Fibroblast of lung (primary cell): ENCODE measurements at regions not wholly inside any gene's neighbourhood (a gene's known extent, or its start where the extent isn't known, plus 50 kb on each side); places are given as distances from the start of the nearest gene placed in this dataset.

Experiments
- DNase-seq, 2 donors: peaks; one replicate each; pipeline versions ENCODE4 v3.0.0 to v3.0.0-alpha.2; 2010; ENCODE audit warnings: low read depth in 2 of 2
- H2AFZ ChIP-seq: 2 replicates; pipeline ENCODE4 v1.5.1; 2012; ENCODE audit warnings: low read length, control low read depth, inconsistent platforms
- H3K27ac ChIP-seq: 2 replicates; pipeline ENCODE4 v1.5.1; 2011; ENCODE audit warnings: low read length, control low read depth; ENCODE audit not compliant: insufficient read depth
- H3K27me3 ChIP-seq: 2 replicates; pipeline ENCODE4 v1.5.1; 2011; ENCODE audit warnings: mild to moderate bottlenecking, low read length; ENCODE audit not compliant: control insufficient read depth, insufficient read depth
- H3K36me3 ChIP-seq: 2 replicates; pipeline ENCODE4 v1.5.1; 2011; ENCODE audit warnings: low read length; ENCODE audit not compliant: control insufficient read depth, insufficient read depth
- H3K4me1 ChIP-seq: 2 replicates; pipeline ENCODE4 v1.5.1; 2011; ENCODE audit warnings: low read length; ENCODE audit not compliant: control insufficient read depth, insufficient read depth; ENCODE audit errors: extremely low read depth
- H3K4me2 ChIP-seq: 2 replicates; pipeline ENCODE4 v1.5.1; 2011; ENCODE audit warnings: low read length, control low read depth; ENCODE audit not compliant: insufficient read depth; ENCODE audit errors: extremely low read depth
- H3K4me3 ChIP-seq, 4 experiments: fragments of 200-600 bp in 1 of 4; sonication (generic) in 1 of 4; replicated peaks in 1 of 4; 2 replicates each; pipeline ENCODE4 v1.5.1; 2011 to 2016; ENCODE audit warnings: low read length in 4 of 4, low read depth in 3 of 4, mild to moderate bottlenecking in 3 of 4, control low read depth in 2 of 4, inconsistent platforms in 1 of 4, mixed read lengths in 1 of 4; ENCODE audit not compliant: insufficient read depth in 1 of 4; ENCODE audit errors: control extremely low read depth in 1 of 4
- H3K79me2 ChIP-seq: 2 replicates; pipeline ENCODE4 v1.5.1; 2012; ENCODE audit warnings: mild to moderate bottlenecking, low read length, inconsistent platforms; ENCODE audit not compliant: control insufficient read depth, insufficient read depth
- H3K9ac ChIP-seq: 2 replicates; pipeline ENCODE4 v1.5.1; 2011; ENCODE audit warnings: mild to moderate bottlenecking, low read length, control low read depth; ENCODE audit not compliant: insufficient read depth
- H3K9me3 ChIP-seq: 2 replicates; pipeline ENCODE4 v1.5.1; 2012; ENCODE audit warnings: low read depth, low read length; ENCODE audit not compliant: control insufficient read depth, insufficient read depth
- H4K20me1 ChIP-seq: 2 replicates; pipeline ENCODE4 v1.5.1; 2011; ENCODE audit warnings: low read length; ENCODE audit not compliant: control insufficient read depth, insufficient read depth; ENCODE audit errors: extremely low read depth
- EZH2 ChIP-seq: IDR thresholded peaks from 2 replicates; pipeline ENCODE4 v1.5.1; 2012; ENCODE audit warnings: low read length, control low read depth, mild to moderate bottlenecking; ENCODE audit errors: missing control alignments
- TF ChIP-seq, protein P1 (sequence below), 2 donors: IDR thresholded peaks in 1 of 2; conservative IDR thresholded peaks in 1 of 2; 1 replicate in 1 of 2; 2 replicates in 1 of 2; pipeline ENCODE4 v1.5.1; 2011 to 2012; ENCODE audit warnings: low read length in 2 of 2, control low read depth in 1 of 2, inconsistent platforms in 1 of 2, low read depth in 1 of 2, mild to moderate bottlenecking in 1 of 2

DNA sequence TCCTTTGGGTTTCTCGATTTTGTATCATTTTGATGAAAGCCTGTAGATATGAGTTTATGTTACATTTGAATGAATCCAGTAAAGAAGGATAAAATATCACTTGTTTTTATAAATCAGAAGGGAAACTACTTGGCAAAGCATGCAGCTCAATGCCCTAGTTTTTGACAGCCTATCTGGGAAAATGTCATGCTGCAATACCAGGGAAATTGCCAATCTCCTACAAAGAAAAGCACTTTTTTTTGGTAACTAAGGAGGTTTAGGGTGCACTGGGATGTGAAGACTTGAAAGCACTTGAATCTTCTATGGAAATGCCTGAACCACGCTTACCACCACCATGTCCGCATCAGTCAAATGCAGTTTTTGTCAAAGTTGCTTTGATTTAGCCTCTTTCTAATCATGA is 446.9 kb upstream of the LRRC7 start:
- H3K27me3 ChIP-seq = no peaks in the 10 kb centered on the region
- DNase-seq = no peak
- no peak overlapping the region for H3K27ac ChIP-seq
- no peaks in the 10 kb centered on the region for H4K20me1 ChIP-seq
- no peaks in the 10 kb centered on the region for H3K9me3 ChIP-seq
- no peak overlapping the region for H3K4me3 ChIP-seq
- no peak overlapping the region for H3K4me2 ChIP-seq
- TF ChIP-seq, protein P1, sequence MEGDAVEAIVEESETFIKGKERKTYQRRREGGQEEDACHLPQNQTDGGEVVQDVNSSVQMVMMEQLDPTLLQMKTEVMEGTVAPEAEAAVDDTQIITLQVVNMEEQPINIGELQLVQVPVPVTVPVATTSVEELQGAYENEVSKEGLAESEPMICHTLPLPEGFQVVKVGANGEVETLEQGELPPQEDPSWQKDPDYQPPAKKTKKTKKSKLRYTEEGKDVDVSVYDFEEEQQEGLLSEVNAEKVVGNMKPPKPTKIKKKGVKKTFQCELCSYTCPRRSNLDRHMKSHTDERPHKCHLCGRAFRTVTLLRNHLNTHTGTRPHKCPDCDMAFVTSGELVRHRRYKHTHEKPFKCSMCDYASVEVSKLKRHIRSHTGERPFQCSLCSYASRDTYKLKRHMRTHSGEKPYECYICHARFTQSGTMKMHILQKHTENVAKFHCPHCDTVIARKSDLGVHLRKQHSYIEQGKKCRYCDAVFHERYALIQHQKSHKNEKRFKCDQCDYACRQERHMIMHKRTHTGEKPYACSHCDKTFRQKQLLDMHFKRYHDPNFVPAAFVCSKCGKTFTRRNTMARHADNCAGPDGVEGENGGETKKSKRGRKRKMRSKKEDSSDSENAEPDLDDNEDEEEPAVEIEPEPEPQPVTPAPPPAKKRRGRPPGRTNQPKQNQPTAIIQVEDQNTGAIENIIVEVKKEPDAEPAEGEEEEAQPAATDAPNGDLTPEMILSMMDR (conservative IDR thresholded peaks at IDR 0.05 in 1 of 2, IDR thresholded peaks at IDR 0.05 in 1 of 2; ENCODE audit: low read depth in 1 of 2, low read length in 2 of 2) = no peak
- TF ChIP-seq EZH2 = no peak
- H3K79me2 ChIP-seq = no peaks in the 10 kb centered on the region
- no peak overlapping the region for H3K9ac ChIP-seq
- peaks cover 4% of the 10 kb centered on the region for H3K4me1 ChIP-seq
- no peak overlapping the region for H2AFZ ChIP-seq
- no peaks in the 10 kb centered on the region for H3K36me3 ChIP-seq

DNA sequence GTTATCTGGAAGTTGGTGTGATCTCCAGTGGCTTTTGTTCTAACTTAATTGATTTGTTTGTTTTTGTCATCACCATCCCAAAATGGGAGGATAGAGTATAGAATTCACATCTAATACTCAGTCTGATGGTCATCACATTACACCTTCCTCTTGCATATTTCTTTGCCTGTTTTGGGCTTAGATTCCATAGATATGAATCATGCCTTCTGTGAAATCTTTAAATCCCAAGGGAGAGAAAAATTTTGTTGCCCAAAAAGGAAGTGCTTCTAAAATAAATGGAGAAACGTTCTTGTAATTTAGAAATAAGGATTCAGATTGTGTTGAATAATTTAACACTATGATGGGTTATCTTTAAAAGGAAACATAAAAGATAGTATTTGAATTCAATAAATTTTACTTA is 446.0 kb upstream of the LRRC7 start:
- Histone ChIP-seq H3K36me3 (no peaks in the 10 kb centered on the region), H3K4me1 (peaks cover 4% of the 10 kb centered on the region), H3K9me3 (no peaks in the 10 kb centered on the region), H3K79me2 (no peaks in the 10 kb centered on the region), H3K4me3 (no peak overlapping the region), H4K20me1 (no peaks in the 10 kb centered on the region), H3K9ac (no peak overlapping the region), H3K27me3 (no peaks in the 10 kb centered on the region), H2AFZ (no peak overlapping the region), H3K4me2 (no peak overlapping the region), H3K27ac (no peak overlapping the region)
- peak; percentile 58 to 62 for DNase-seq
- TF ChIP-seq EZH2 = no peak
- TF ChIP-seq, protein P1 (conservative IDR thresholded peaks at IDR 0.05 in 1 of 2, IDR thresholded peaks at IDR 0.05 in 1 of 2; ENCODE audit: low read depth in 1 of 2, low read length in 2 of 2) = no peak

DNA sequence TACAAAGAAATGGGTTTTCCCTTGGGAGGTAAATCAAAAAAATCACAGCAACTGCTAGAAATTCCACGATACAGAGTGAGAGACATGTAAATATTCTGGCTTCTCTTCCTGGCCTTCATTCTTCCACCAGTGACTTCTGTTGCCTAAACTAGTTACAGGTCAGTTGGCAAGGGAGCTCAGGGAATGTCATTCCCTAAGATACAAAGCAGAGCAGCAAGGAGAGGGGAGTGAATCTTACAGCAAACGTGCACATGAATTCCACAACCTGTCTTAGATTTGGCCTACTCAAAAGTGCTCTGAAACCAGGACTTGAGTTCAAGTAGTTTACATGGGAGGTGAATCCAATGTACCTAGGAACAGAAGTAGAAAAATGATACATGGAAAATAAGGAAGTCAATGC is 445.3 kb upstream of the LRRC7 start:
- no peak overlapping the region for H2AFZ ChIP-seq
- H3K9me3 ChIP-seq = no peaks in the 10 kb centered on the region
- TF ChIP-seq, protein P1 (conservative IDR thresholded peaks at IDR 0.05 in 1 of 2, IDR thresholded peaks at IDR 0.05 in 1 of 2; ENCODE audit: low read depth in 1 of 2, low read length in 2 of 2) = no peak
- TF ChIP-seq EZH2 = no peak
- no peak for DNase-seq
- no peak overlapping the region for H3K9ac ChIP-seq
- H3K27me3 ChIP-seq = no peaks in the 10 kb centered on the region
- no peak overlapping the region for H3K4me3 ChIP-seq
- H3K36me3 ChIP-seq = no peaks in the 10 kb centered on the region
- H3K4me2 ChIP-seq = no peak overlapping the region
- H3K27ac ChIP-seq = no peak overlapping the region
- no peaks in the 10 kb centered on the region for H4K20me1 ChIP-seq
- no peaks in the 10 kb centered on the region for H3K79me2 ChIP-seq
- H3K4me1 ChIP-seq = peaks cover 4% of the 10 kb centered on the region
